ENCODE measurements at regions not wholly inside any gene's neighbourhood (a gene's known extent, or its start where the extent isn't known, plus 50 kb on each side); places are given as distances from the start of the nearest gene placed in this dataset.
A peak's percentile ranks its signal among the peaks of the same experiment; 100 is the strongest.

GRCh38 chr9:90098408-90098807 is 493.6 kb downstream of the GADD45G start:
- no peak for DNase-seq (ENCODE audit: low read depth in 2 of 2)
- no peak overlapping the region for H3K4me3 ChIP-seq (replicated peaks in 1 of 2; ENCODE audit: low read depth in 2 of 2, low read length in 2 of 2)
- no peak for TF ChIP-seq CTCF (IDR thresholded peaks at IDR 0.05; ENCODE audit: low read depth, low read length)

DNA sequence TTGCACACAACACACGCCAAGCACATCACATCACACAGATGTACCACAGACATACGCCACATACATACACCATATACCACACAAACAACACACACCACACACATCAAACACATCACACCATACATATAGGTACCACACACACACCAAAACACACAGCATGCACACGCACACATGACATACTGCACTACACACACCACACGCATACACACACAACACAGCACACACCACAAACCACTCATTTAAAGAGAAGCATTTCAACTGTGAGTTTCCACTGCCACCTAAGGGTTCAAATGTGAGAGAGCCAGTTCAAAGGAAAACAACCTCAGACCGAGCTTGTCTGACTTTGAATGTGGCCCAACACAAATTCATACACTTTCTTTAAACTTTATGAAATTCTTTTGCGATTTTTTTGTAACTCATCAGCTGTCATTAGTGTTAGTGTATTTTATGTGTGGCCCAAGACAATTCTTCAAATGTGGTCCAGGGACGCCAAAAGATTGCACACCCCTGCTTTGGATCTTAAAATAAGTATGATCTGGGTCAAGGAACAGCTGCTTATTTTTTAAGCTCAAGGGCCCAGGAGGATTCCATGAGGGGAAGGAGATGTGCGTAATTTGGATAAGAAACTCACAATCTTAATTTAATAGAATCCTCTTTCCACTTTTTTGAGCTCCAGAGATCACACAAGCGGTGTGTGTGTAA is 494.6 kb downstream of the GADD45G start:
- no peak overlapping the region for H3K4me3 ChIP-seq (replicated peaks in 1 of 2; ENCODE audit: low read depth in 2 of 2, low read length in 2 of 2)
- peak in 1 of 2 donors; percentile 27 for DNase-seq (ENCODE audit: low read depth in 2 of 2)
- no peak for TF ChIP-seq CTCF (IDR thresholded peaks at IDR 0.05; ENCODE audit: low read depth, low read length)

DNA sequence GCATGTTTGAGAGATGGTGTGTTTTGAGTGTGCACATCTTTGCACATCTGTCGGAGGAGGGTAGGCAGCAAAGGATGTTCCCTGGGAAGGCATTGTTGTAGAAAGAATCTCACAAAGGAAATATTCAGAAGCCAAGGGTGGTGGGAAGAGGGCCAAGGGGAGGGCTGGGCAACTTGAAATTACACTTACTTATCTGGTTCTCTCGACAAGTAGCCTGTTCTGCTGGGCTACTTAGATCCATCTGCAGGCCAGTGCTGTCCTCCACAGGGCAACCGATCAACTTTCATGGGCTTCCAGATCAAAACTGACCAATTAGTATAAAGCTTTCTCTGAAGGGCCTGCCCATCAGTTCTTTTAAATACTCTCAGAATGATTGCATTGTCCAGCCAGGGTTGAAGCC is 495.2 kb downstream of the GADD45G start:
- H3K4me3 ChIP-seq (replicated peaks in 1 of 2; ENCODE audit: low read depth in 2 of 2, low read length in 2 of 2): no peak overlapping the region
- no peak for TF ChIP-seq CTCF (IDR thresholded peaks at IDR 0.05; ENCODE audit: low read depth, low read length)
- peak in 1 of 2 donors; percentile 11 for DNase-seq (ENCODE audit: low read depth in 2 of 2)

DNA sequence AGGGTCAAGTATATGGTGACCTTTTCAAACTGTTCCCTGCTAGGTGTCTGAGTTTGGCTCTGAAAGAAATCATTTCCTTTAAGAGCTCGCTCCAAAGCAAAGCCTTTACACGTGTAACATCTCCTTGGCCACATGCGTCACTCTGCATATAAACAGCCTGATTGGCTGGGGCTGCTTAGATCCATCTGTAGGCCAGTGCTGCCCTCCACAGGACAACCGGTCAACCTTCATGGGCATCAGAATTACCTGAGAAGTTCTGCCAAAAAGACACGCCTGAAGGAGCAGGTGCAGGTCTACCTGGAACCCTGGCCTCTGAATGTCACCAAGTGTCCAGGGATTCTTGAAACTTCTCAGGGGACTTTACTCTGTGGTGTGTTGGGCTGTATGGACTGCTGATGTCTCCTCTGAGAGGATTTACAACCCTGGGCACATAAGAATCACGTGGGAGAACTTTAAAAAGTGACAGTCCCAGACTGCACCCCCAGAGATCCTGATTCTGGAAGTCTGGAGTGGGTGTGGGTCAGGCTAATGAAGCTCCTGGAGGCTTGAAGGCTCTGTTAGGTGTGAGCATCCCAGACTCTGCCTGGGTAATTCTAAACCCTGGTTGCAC is 497.6 kb downstream of the GADD45G start:
- TF ChIP-seq CTCF (IDR thresholded peaks at IDR 0.05; ENCODE audit: low read depth, low read length): peak; percentile 28
- peak; percentile 66 to 88 for DNase-seq (ENCODE audit: low read depth in 2 of 2)
- H3K4me3 ChIP-seq (replicated peaks in 1 of 2; ENCODE audit: low read depth in 2 of 2, low read length in 2 of 2): no peak overlapping the region

GRCh38 chr9:90103771-90104170 is 499.0 kb downstream of the GADD45G start:
- DNase-seq (ENCODE audit: low read depth in 2 of 2): no peak
- no peak for TF ChIP-seq CTCF (IDR thresholded peaks at IDR 0.05; ENCODE audit: low read depth, low read length)
- H3K4me3 ChIP-seq (replicated peaks in 1 of 2; ENCODE audit: low read depth in 2 of 2, low read length in 2 of 2): no peak overlapping the region

- DNase-seq (ENCODE audit: low read depth in 2 of 2): no peak
- no peak for TF ChIP-seq CTCF (IDR thresholded peaks at IDR 0.05; ENCODE audit: low read depth, low read length)
- no peak overlapping the region for H3K4me3 ChIP-seq (replicated peaks in 1 of 2; ENCODE audit: low read depth in 2 of 2, low read length in 2 of 2)
Observed at GRCh38 chr9:90105773-90106172, 501.0 kb downstream of the GADD45G start.
